GM12892 (cell line): ENCODE measurements at regions not wholly inside any gene's neighbourhood (a gene's known extent, or its start where the extent isn't known, plus 50 kb on each side); places are given as distances from the start of the nearest gene placed in this dataset.

Source experiments
- POLR2A ChIP-seq: IDR thresholded peaks from 2 replicates; pipeline ENCODE4 v1.6.1; 2011; ENCODE audit warnings: low read depth, low read length, control low read depth
- POLR2AphosphoS5 ChIP-seq: IDR thresholded peaks from 2 replicates; pipeline ENCODE4 v1.6.1; 2011; ENCODE audit warnings: low read depth, low read length, control low read depth

GRCh38 chr9:115855458-115856133 is 298.0 kb upstream of the PAPPA start:
- TF ChIP-seq POLR2A (no peak), POLR2AphosphoS5 (no peak)
